Adrenal gland (tissue), 5 donors: ENCODE measurements at regions not wholly inside any gene's neighbourhood (a gene's known extent, or its start where the extent isn't known, plus 50 kb on each side); places are given as distances from the start of the nearest gene placed in this dataset.

Experiments
- POLR2A ChIP-seq, 2 donors: fragments of 450-650 bp; IDR thresholded peaks; one replicate each; pipeline ENCODE4 v1.6.1; 2017; ENCODE audit warnings: antibody characterized with exemption in 2 of 2, mild to moderate bottlenecking in 2 of 2, moderate library complexity in 1 of 2
- TF ChIP-seq, protein P1 (sequence below), 6 experiments: fragments of 450-650 bp in 4 of 6; fragments of 200-600 bp in 2 of 6; sonication (generic) in 1 of 6; IDR thresholded peaks; 1 replicate in 5 of 6; 2 replicates in 1 of 6; pipeline versions ENCODE4 v1.5.1 to v1.8.0; 2016 to 2021; ENCODE audit warnings: antibody characterized with exemption in 6 of 6, mild to moderate bottlenecking in 2 of 6, moderate library complexity in 1 of 6
- donor health status: DM: no; HTN: no; CAD: no.

- TF ChIP-seq, protein P1, sequence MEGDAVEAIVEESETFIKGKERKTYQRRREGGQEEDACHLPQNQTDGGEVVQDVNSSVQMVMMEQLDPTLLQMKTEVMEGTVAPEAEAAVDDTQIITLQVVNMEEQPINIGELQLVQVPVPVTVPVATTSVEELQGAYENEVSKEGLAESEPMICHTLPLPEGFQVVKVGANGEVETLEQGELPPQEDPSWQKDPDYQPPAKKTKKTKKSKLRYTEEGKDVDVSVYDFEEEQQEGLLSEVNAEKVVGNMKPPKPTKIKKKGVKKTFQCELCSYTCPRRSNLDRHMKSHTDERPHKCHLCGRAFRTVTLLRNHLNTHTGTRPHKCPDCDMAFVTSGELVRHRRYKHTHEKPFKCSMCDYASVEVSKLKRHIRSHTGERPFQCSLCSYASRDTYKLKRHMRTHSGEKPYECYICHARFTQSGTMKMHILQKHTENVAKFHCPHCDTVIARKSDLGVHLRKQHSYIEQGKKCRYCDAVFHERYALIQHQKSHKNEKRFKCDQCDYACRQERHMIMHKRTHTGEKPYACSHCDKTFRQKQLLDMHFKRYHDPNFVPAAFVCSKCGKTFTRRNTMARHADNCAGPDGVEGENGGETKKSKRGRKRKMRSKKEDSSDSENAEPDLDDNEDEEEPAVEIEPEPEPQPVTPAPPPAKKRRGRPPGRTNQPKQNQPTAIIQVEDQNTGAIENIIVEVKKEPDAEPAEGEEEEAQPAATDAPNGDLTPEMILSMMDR (IDR thresholded peaks at IDR 0.05): no peak
- no peak for TF ChIP-seq POLR2A (IDR thresholded peaks at IDR 0.05)
Observed at GRCh38 chr6:95145457-95145856, 431.9 kb upstream of the MANEA start.
